Panc1 (cell line): ENCODE measurements at regions not wholly inside any gene's neighbourhood (a gene's known extent, or its start where the extent isn't known, plus 50 kb on each side); places are given as distances from the start of the nearest gene placed in this dataset.

Experiments
- ATAC-seq: fragments of 200-7000 bp; cut with Tn5 transposase; 2 replicates; pipeline ENCODE4 v1.9.1; 2020; ENCODE audit warnings: mild to moderate bottlenecking, moderate library complexity
- BruUV-seq: library from RNA; stranded (reverse); fragments of 400-500 nt; replicated peaks from 2 replicates; lab custom pipeline; 2021; lab: Mats Ljungman, UMichigan
- CTCF ChIA-PET: fragments of 300-600 bp; sonication (Branson Sonifier 250); formaldehyde crosslinking; loops from one replicate; lab custom pipeline; 2022; ENCODE audit warnings: antibody characterized with exemption; lab: Charles Lee
- POLR2A ChIA-PET: fragments of 300-600 bp; sonication (Branson Sonifier 250); formaldehyde crosslinking; loops from one replicate; lab custom pipeline; 2022; ENCODE audit warnings: antibody characterized with exemption; lab: Charles Lee
- DNase-seq: peaks from one replicate; pipeline ENCODE4 v3.0.0-alpha.2; 2010; ENCODE audit warnings: low read depth, low spot score
- H3K27ac ChIP-seq: 2 replicates; pipeline ENCODE4 v1.5.1; 2011; ENCODE audit warnings: mild to moderate bottlenecking, low read length, inconsistent platforms
- H3K27me3 ChIP-seq: fragments of 200-500 bp; sonication (Bioruptor generic); 2 replicates; pipeline ENCODE4 v1.6.0; 2014; ENCODE audit warnings: low read length, inconsistent platforms; ENCODE audit not compliant: control insufficient read depth, insufficient read depth
- H3K36me3 ChIP-seq: fragments of 200-500 bp; sonication (Bioruptor generic); 2 replicates; pipeline ENCODE4 v1.5.1; 2014; ENCODE audit warnings: inconsistent platforms, mild to moderate bottlenecking, low read length, moderate library complexity; ENCODE audit not compliant: control insufficient read depth, insufficient read depth
- H3K4me1 ChIP-seq: 2 replicates; pipeline ENCODE4 v1.5.1; 2011; ENCODE audit warnings: inconsistent platforms, mild to moderate bottlenecking, low read length, moderate library complexity; ENCODE audit not compliant: control insufficient read depth, insufficient read depth
- H3K4me3 ChIP-seq, 2 experiments: 2 replicates each; pipeline ENCODE4 v1.5.1; 2011 to 2012; ENCODE audit warnings: low read depth in 2 of 2, low read length in 2 of 2, mild to moderate bottlenecking in 2 of 2, inconsistent platforms in 1 of 2, moderate library complexity in 1 of 2
- H3K9me3 ChIP-seq: fragments of 200-500 bp; sonication (Bioruptor generic); 2 replicates; pipeline ENCODE4 v1.5.1; 2014; ENCODE audit warnings: low read depth, mild to moderate bottlenecking, inconsistent platforms, low read length, moderate library complexity; ENCODE audit not compliant: control insufficient read depth, insufficient read depth
- POLR2AphosphoS5 ChIP-seq: IDR thresholded peaks from 2 replicates; pipeline ENCODE4 v1.6.1; 2012; ENCODE audit warnings: mild to moderate bottlenecking, low read depth, low read length, moderate library complexity
- SIN3A ChIP-seq: IDR thresholded peaks from 2 replicates; pipeline ENCODE4 v1.6.1; 2012; ENCODE audit warnings: low read depth, mild to moderate bottlenecking, low read length, moderate library complexity, borderline replicate concordance; ENCODE audit not compliant: insufficient read depth
- TCF7L2 ChIP-seq: IDR thresholded peaks from 2 replicates; pipeline ENCODE4 v1.6.1; 2011; ENCODE audit warnings: mild to moderate bottlenecking, low read depth, low read length, inconsistent platforms
- in situ Hi-C: cut with HindIII; loops from 2 replicates; pipeline ENCODE4 v1.10.0; 2016; ENCODE audit warnings: low sequenced_read_pairs, low pct_unique_long_range_greater_than_20kb
- intact Hi-C: fragments of 100-400 bp; cut with micrococcal nuclease; formaldehyde crosslinking; loops from one replicate; pipeline ENCODE4 v1.10.0; 2022; ENCODE audit not compliant: unreplicated experiment
- TF ChIP-seq, protein P1 (sequence below), 2 experiments: IDR thresholded peaks; 2 replicates each; pipeline ENCODE4 v1.6.1; 2011 to 2012; ENCODE audit warnings: low read depth in 2 of 2, control low read depth in 1 of 2, low read length in 1 of 2, mild to moderate bottlenecking in 1 of 2, moderate library complexity in 1 of 2; ENCODE audit not compliant: insufficient read depth in 1 of 2
- TF ChIP-seq, protein P2 (sequence below): fragments of 450-650 bp; IDR thresholded peaks from 2 replicates; pipeline ENCODE4 v1.5.1; 2017; ENCODE audit warnings: mild to moderate bottlenecking

DNA sequence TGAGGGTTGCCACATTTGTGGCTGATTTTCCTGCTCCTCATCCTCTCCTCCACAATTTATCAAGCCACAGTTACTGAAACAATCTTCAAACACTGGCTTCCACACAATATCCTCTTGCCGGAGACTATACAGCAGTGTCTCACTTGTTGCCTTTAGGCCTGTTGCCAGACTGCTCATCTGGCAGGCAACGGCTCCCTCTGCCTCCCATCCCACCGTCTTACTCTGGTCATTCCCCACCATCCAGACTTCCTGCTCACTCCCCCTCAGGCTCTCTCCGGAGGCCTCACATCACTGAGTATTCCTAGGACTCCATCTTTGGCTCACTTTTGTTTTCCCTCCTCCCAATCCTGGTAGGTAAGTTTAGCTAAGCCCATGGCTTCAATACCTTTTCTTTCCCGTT is 301.9 kb downstream of the IL20RB start:
- no peaks in the 10 kb centered on the region for H3K9me3 ChIP-seq
- H3K27ac ChIP-seq, result no peak overlapping the region
- no TSS peak for BruUV-seq
- ChIA-PET CTCF (no interaction called here), POLR2A (no interaction called here)
- TF ChIP-seq, protein P1, sequence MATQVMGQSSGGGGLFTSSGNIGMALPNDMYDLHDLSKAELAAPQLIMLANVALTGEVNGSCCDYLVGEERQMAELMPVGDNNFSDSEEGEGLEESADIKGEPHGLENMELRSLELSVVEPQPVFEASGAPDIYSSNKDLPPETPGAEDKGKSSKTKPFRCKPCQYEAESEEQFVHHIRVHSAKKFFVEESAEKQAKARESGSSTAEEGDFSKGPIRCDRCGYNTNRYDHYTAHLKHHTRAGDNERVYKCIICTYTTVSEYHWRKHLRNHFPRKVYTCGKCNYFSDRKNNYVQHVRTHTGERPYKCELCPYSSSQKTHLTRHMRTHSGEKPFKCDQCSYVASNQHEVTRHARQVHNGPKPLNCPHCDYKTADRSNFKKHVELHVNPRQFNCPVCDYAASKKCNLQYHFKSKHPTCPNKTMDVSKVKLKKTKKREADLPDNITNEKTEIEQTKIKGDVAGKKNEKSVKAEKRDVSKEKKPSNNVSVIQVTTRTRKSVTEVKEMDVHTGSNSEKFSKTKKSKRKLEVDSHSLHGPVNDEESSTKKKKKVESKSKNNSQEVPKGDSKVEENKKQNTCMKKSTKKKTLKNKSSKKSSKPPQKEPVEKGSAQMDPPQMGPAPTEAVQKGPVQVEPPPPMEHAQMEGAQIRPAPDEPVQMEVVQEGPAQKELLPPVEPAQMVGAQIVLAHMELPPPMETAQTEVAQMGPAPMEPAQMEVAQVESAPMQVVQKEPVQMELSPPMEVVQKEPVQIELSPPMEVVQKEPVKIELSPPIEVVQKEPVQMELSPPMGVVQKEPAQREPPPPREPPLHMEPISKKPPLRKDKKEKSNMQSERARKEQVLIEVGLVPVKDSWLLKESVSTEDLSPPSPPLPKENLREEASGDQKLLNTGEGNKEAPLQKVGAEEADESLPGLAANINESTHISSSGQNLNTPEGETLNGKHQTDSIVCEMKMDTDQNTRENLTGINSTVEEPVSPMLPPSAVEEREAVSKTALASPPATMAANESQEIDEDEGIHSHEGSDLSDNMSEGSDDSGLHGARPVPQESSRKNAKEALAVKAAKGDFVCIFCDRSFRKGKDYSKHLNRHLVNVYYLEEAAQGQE (IDR thresholded peaks at IDR 0.05; ENCODE audit: insufficient read depth in 1 of 2, low read depth in 2 of 2, low read length in 1 of 2), result no peak
- TF ChIP-seq SIN3A, result no peak
- TF ChIP-seq, protein P2, sequence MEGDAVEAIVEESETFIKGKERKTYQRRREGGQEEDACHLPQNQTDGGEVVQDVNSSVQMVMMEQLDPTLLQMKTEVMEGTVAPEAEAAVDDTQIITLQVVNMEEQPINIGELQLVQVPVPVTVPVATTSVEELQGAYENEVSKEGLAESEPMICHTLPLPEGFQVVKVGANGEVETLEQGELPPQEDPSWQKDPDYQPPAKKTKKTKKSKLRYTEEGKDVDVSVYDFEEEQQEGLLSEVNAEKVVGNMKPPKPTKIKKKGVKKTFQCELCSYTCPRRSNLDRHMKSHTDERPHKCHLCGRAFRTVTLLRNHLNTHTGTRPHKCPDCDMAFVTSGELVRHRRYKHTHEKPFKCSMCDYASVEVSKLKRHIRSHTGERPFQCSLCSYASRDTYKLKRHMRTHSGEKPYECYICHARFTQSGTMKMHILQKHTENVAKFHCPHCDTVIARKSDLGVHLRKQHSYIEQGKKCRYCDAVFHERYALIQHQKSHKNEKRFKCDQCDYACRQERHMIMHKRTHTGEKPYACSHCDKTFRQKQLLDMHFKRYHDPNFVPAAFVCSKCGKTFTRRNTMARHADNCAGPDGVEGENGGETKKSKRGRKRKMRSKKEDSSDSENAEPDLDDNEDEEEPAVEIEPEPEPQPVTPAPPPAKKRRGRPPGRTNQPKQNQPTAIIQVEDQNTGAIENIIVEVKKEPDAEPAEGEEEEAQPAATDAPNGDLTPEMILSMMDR, result no peak
- no peak for TF ChIP-seq TCF7L2
- TF ChIP-seq POLR2AphosphoS5, result no peak
- H3K4me3 ChIP-seq, result no peak overlapping the region
- intact Hi-C loops, result no loop called here
- no peaks in the 10 kb centered on the region for H3K36me3 ChIP-seq
- in situ Hi-C loops, result no loop called here
- no peaks in the 10 kb centered on the region for H3K27me3 ChIP-seq
- DNase-seq, result no peak
- H3K4me1 ChIP-seq, result no peaks in the 10 kb centered on the region
- ATAC-seq, result no peak

DNA sequence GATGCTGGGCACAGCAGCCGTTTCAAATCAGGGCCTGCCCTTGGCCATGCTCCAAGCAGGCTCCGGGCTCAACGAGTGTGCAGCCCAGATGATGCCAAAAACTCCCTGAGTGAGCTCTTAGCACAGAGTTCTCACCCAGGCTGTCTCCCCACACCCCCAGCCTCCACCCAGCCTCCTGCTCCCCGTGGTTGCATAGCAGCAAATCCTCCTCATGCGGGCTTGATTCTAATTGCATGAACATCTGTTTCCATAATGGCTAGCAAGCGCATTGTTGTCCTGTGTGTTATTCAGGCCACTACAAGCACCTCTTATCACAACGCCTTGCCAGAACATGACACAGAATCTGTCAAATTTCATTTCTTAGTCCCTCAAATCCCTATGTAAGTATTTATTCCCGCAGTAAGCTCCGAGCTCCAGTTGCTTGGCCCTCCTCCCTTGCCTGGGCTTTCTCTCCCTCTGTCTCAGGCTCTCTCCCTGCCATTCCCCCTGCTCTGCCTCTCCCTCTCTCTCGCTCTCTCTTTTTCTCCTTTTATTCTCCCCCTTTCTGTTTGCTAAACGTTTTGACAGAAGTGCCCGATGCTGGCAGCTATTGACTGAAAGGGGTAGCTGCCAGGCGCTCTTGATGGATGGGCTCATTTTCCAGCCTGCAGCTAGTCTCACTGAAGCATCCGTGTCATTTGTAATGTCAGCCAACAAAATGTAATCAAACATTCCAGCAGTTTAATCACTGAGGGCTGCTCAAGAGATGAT is 306.5 kb downstream of the IL20RB start:
- Histone ChIP-seq H3K4me3 (no peak overlapping the region), H3K27me3 (no peaks in the 10 kb centered on the region), H3K9me3 (no peaks in the 10 kb centered on the region), H3K36me3 (no peaks in the 10 kb centered on the region), H3K27ac (no peak overlapping the region), H3K4me1 (no peaks in the 10 kb centered on the region)
- DNase-seq (no peak), ATAC-seq (no peak)
- ChIA-PET CTCF (no interaction called here), POLR2A (no interaction called here)
- BruUV-seq, result no TSS peak
- intact Hi-C loops, result no loop called here
- in situ Hi-C loops, result no loop called here
- TF ChIP-seq, protein P1 (IDR thresholded peaks at IDR 0.05; ENCODE audit: insufficient read depth in 1 of 2, low read depth in 2 of 2, low read length in 1 of 2), result no peak
- TF ChIP-seq POLR2AphosphoS5, result no peak
- TF ChIP-seq TCF7L2, result no peak
- TF ChIP-seq, protein P2, result no peak
- TF ChIP-seq SIN3A, result no peak
